ENCODE measurements at regions not wholly inside any gene's neighbourhood (a gene's known extent, or its start where the extent isn't known, plus 50 kb on each side); places are given as distances from the start of the nearest gene placed in this dataset.

- Histone ChIP-seq H3K4me3 (no peak overlapping the region), H3K27ac (no peak overlapping the region), H3K36me3 (no peaks in the 10 kb centered on the region), H3K27me3 (ENCODE audit: low read depth) (no peaks in the 10 kb centered on the region), H3K4me1 (no peaks in the 10 kb centered on the region), H3K9me3 (peaks cover 12% of the 10 kb centered on the region)
- intact Hi-C loops (cut with DNase I), result no loop called here
- DNase-seq (no peak), ATAC-seq (no peak)
- no peak for TF ChIP-seq CTCF (IDR thresholded peaks at IDR 0.05)
Measured at GRCh38 chr5:27477550-27477949, 439.2 kb upstream of the CDH9 start.

- intact Hi-C loops (cut with DNase I), result no loop called here
- Histone ChIP-seq H3K9me3 (peaks cover 12% of the 10 kb centered on the region), H3K27me3 (ENCODE audit: low read depth) (no peaks in the 10 kb centered on the region), H3K27ac (no peak overlapping the region), H3K36me3 (no peaks in the 10 kb centered on the region), H3K4me3 (no peak overlapping the region), H3K4me1 (no peaks in the 10 kb centered on the region)
- ATAC-seq, result no peak
- TF ChIP-seq CTCF (IDR thresholded peaks at IDR 0.05), result no peak
- DNase-seq, result no peak
Measured at GRCh38 chr5:27476356-27476988, 438.1 kb upstream of the CDH9 start.

- DNase-seq (no peak), ATAC-seq (no peak)
- intact Hi-C loops (cut with DNase I), result no loop called here
- H3K27ac ChIP-seq, result no peak overlapping the region
- no peak for TF ChIP-seq CTCF (IDR thresholded peaks at IDR 0.05)
- no peaks in the 10 kb centered on the region for H3K36me3 ChIP-seq
- H3K4me1 ChIP-seq, result no peaks in the 10 kb centered on the region
- H3K27me3 ChIP-seq (ENCODE audit: low read depth), result no peaks in the 10 kb centered on the region
- H3K9me3 ChIP-seq, result peaks cover 12% of the 10 kb centered on the region
- H3K4me3 ChIP-seq, result no peak overlapping the region
Measured at GRCh38 chr5:27475063-27475462, 436.7 kb upstream of the CDH9 start.

GRCh38 chr5:27474395-27474794 lies 436.0 kb upstream of the CDH9 start:
- TF ChIP-seq CTCF (IDR thresholded peaks at IDR 0.05), result no peak
- H3K27ac ChIP-seq, result no peak overlapping the region
- no peaks in the 10 kb centered on the region for H3K36me3 ChIP-seq
- no peak overlapping the region for H3K4me3 ChIP-seq
- H3K27me3 ChIP-seq (ENCODE audit: low read depth), result no peaks in the 10 kb centered on the region
- H3K4me1 ChIP-seq, result no peaks in the 10 kb centered on the region
- peaks cover 12% of the 10 kb centered on the region for H3K9me3 ChIP-seq
- ATAC-seq (no peak), DNase-seq (no peak)
- intact Hi-C loops (cut with DNase I), result no loop called here

- H3K9me3 ChIP-seq, result peaks cover 12% of the 10 kb centered on the region
- no peaks in the 10 kb centered on the region for H3K27me3 ChIP-seq (ENCODE audit: low read depth)
- H3K27ac ChIP-seq, result no peak overlapping the region
- no peak overlapping the region for H3K4me3 ChIP-seq
- no peaks in the 10 kb centered on the region for H3K4me1 ChIP-seq
- DNase-seq (no peak), ATAC-seq (no peak)
- intact Hi-C loops (cut with DNase I), result no loop called here
- TF ChIP-seq CTCF (IDR thresholded peaks at IDR 0.05), result no peak
- no peaks in the 10 kb centered on the region for H3K36me3 ChIP-seq
Measured at GRCh38 chr5:27474047-27474309, 435.6 kb upstream of the CDH9 start.
